Adrenal gland (tissue), 9 donors: ENCODE measurements at regions not wholly inside any gene's neighbourhood (a gene's known extent, or its start where the extent isn't known, plus 50 kb on each side); places are given as distances from the start of the nearest gene placed in this dataset.
A peak's percentile ranks its signal among the peaks of the same experiment; 100 is the strongest.

Experiments used
- DNase-seq, 7 donors: peaks; one replicate each; pipeline ENCODE4 v3.0.0-alpha.2; 2019 to 2020
- H3K27ac ChIP-seq, 5 donors: fragments of 200-600 bp; sonication (generic) in 4 of 5; 1 replicate in 3 of 5; 2 replicates in 2 of 5; pipeline versions ENCODE4 v1.5.1 to v1.8.0; 2016 to 2020; ENCODE audit warnings: mild to moderate bottlenecking in 1 of 5
- H3K27me3 ChIP-seq: fragments of 200-600 bp; 2 replicates; pipeline ENCODE4 v1.8.0; 2021
- H3K36me3 ChIP-seq, 2 donors: fragments of 200-600 bp; replicated peaks in 1 of 2; 1 replicate in 1 of 2; 2 replicates in 1 of 2; pipeline versions ENCODE4 v1.5.1 to v1.8.0; 2018 to 2022
- H3K4me1 ChIP-seq, 2 donors: fragments of 200-600 bp; replicated peaks in 1 of 2; 1 replicate in 1 of 2; 2 replicates in 1 of 2; pipeline versions ENCODE4 v1.5.1 to v1.8.0; 2018 to 2021
- H3K4me3 ChIP-seq, 4 donors: fragments of 200-600 bp; sonication (generic) in 3 of 4; one replicate each; pipeline ENCODE4 v1.5.1; 2016 to 2018
- H3K9me3 ChIP-seq, 3 donors: fragments of 200-600 bp; sonication (generic) in 1 of 3; replicated peaks in 1 of 3; 1 replicate in 2 of 3; 2 replicates in 1 of 3; pipeline versions ENCODE4 v1.5.1 to v1.8.0; 2016 to 2021
- CTCF ChIP-seq, 6 experiments: fragments of 450-650 bp in 4 of 6; fragments of 200-600 bp in 2 of 6; sonication (generic) in 1 of 6; IDR thresholded peaks; 1 replicate in 5 of 6; 2 replicates in 1 of 6; pipeline versions ENCODE4 v1.5.1 to v1.8.0; 2016 to 2021; ENCODE audit warnings: antibody characterized with exemption in 6 of 6, mild to moderate bottlenecking in 2 of 6, moderate library complexity in 1 of 6
- POLR2A ChIP-seq, 2 donors: fragments of 450-650 bp; IDR thresholded peaks; one replicate each; pipeline ENCODE4 v1.6.1; 2017; ENCODE audit warnings: antibody characterized with exemption in 2 of 2, mild to moderate bottlenecking in 2 of 2, moderate library complexity in 1 of 2
- WGBS, 4 donors: extraction: QIAGEN DNeasy Blood & Tissue Kit in 2 of 4; methylation state at CpG; one replicate each; pipeline versions ENCODE4 v1.1.5 to v1.1.7; 2013 to 2017; 5-methylcytosine and 5-hydroxymethylcytosine counted together
- intact Hi-C, 2 donors: fragments of 100-400 bp; cut with DNase I; formaldehyde crosslinking; loops; one replicate each; pipeline versions ENCODE4 v1.14.1 to v1.15.0; 2022 to 2023
- donor health status: healthy with polysubstance abuse.
- donor health status: Bipolar disorder and iron deficiency.
- donor health status: DM: yes; HTN: yes; CAD: no.
- donor health status: DM: no; HTN: no; CAD: no.
- donor health status: DM: no; HTN: no; CAD: no.

GRCh38 chr16:77569406-77569805 is 134.6 kb upstream of the ADAMTS18 start:
- DNase-seq = peak in 1 of 7 donors; percentile 5
- TF ChIP-seq CTCF (IDR thresholded peaks at IDR 0.05) (no peak), POLR2A (IDR thresholded peaks at IDR 0.05) (no peak)
- no peaks in the 10 kb centered on the region for H3K27me3 ChIP-seq
- no peaks in the 10 kb centered on the region for H3K36me3 ChIP-seq
- intact Hi-C loops = no loop called here
- H3K9me3 ChIP-seq = no peaks in the 10 kb centered on the region
- 29 to 43% (median 36%) methylated on average over 4 to 5 of the region's 5 CpGs for WGBS, 4 donors
- H3K4me3 ChIP-seq = no peak overlapping the region
- no peaks in the 10 kb centered on the region for H3K4me1 ChIP-seq
- no peak overlapping the region for H3K27ac ChIP-seq

DNA sequence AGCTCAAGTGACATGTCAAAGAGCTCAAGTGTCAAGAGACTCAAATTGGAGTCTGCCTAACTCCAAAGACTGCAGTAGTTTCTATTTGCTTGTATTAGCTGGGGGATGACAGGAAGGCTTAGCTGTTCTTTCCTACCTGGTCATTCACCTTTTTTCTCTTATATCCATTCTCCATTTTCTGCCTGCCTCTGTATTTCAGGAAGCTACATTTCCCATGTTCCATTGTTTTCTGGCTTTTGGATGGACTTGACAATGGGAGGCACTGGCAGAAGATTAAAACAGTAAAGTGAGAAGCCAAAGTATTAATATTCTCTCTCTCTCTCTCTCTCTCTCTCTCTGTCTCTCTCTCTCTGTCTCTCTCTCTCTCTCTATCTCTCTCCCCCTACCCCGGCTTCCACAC is 135.7 kb upstream of the ADAMTS18 start:
- DNase-seq = no peak
- Histone ChIP-seq H3K27me3 (no peaks in the 10 kb centered on the region), H3K36me3 (no peaks in the 10 kb centered on the region), H3K4me3 (no peak overlapping the region), H3K4me1 (no peaks in the 10 kb centered on the region), H3K9me3 (no peaks in the 10 kb centered on the region), H3K27ac (no peak overlapping the region)
- intact Hi-C loops = no loop called here
- no peak for TF ChIP-seq POLR2A (IDR thresholded peaks at IDR 0.05)
- TF ChIP-seq CTCF (IDR thresholded peaks at IDR 0.05) = no peak
- WGBS, 4 donors = 67 to 74% (median 67%) methylated on average over 1 of the region's 1 CpG

- TF ChIP-seq CTCF (IDR thresholded peaks at IDR 0.05) (no peak), POLR2A (IDR thresholded peaks at IDR 0.05) (no peak)
- H3K27ac ChIP-seq = no peak overlapping the region
- no peak for DNase-seq
- no peaks in the 10 kb centered on the region for H3K9me3 ChIP-seq
- WGBS, 4 donors = 31 to 52% (median 43%) methylated on average over 4 of the region's 4 CpGs
- no peaks in the 10 kb centered on the region for H3K36me3 ChIP-seq
- intact Hi-C loops = no loop called here
- H3K27me3 ChIP-seq = no peaks in the 10 kb centered on the region
- H3K4me3 ChIP-seq = no peak overlapping the region
- no peaks in the 10 kb centered on the region for H3K4me1 ChIP-seq
Measured at GRCh38 chr16:77571115-77571862, 136.5 kb upstream of the ADAMTS18 start.

- H3K4me1 ChIP-seq = no peaks in the 10 kb centered on the region
- H3K4me3 ChIP-seq = no peak overlapping the region
- peak overlapping the region in 1 of 5 donors; percentile 53 for H3K27ac ChIP-seq
- 47 to 65% (median 60%) methylated on average over 8 to 13 of the region's 13 CpGs for WGBS, 4 donors
- DNase-seq = peak in 6 of 7 donors; percentile 17 to 58 (median 28)
- no peaks in the 10 kb centered on the region for H3K9me3 ChIP-seq
- no peaks in the 10 kb centered on the region for H3K36me3 ChIP-seq
- no peak for TF ChIP-seq POLR2A (IDR thresholded peaks at IDR 0.05)
- no peaks in the 10 kb centered on the region for H3K27me3 ChIP-seq
- intact Hi-C loops = no loop called here
Measured at GRCh38 chr16:77574867-77575624, 140.2 kb upstream of the ADAMTS18 start.
